ENCODE measurements at regions not wholly inside any gene's neighbourhood (a gene's known extent, or its start where the extent isn't known, plus 50 kb on each side); places are given as distances from the start of the nearest gene placed in this dataset.

DNA sequence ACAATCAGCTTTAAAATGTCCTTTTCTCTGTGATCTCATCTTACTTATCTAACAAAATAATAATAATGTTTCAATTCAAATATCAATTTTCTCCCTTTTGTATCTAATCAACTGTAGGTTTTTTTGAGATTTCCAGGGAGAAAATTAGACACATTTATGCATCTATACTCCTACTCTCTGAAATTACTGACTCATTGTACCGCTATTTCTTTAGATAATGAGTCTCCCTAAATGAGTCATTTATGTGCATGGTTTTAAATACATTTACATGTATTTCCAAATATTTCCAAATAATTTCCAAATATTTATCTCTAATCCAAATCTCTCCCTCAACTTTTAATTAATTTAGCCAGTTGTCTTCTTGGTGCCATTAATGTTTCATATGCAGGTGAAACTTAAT, 621.0 kb downstream of the TECRL start:
- TF ChIP-seq, protein P1, sequence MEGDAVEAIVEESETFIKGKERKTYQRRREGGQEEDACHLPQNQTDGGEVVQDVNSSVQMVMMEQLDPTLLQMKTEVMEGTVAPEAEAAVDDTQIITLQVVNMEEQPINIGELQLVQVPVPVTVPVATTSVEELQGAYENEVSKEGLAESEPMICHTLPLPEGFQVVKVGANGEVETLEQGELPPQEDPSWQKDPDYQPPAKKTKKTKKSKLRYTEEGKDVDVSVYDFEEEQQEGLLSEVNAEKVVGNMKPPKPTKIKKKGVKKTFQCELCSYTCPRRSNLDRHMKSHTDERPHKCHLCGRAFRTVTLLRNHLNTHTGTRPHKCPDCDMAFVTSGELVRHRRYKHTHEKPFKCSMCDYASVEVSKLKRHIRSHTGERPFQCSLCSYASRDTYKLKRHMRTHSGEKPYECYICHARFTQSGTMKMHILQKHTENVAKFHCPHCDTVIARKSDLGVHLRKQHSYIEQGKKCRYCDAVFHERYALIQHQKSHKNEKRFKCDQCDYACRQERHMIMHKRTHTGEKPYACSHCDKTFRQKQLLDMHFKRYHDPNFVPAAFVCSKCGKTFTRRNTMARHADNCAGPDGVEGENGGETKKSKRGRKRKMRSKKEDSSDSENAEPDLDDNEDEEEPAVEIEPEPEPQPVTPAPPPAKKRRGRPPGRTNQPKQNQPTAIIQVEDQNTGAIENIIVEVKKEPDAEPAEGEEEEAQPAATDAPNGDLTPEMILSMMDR (IDR thresholded peaks at IDR 0.05; ENCODE audit: low read depth, low read length, missing control alignments) = no peak

DNA sequence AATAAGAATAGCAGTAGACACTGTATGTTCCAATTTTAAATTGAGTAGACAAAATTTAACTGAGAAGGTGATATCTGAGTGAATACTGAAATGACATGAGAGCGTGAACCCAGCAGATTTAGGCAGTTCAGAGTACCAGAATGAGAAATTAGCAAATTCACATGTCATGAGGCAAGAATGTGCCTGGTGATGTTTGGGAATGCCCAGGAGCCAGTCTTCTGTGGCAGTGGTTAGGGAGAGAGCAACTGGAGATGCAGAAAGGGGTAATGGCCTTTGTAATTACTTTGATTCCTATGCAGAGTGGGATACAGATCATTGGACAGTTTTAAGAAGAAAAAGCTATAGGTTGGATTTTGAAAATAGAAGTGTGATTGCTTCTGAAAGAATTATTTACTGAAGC, 621.9 kb downstream of the TECRL start:
- no peak for DNase-seq (ENCODE audit: low read depth)
- no peak overlapping the region for H3K4me3 ChIP-seq (ENCODE audit: low read depth, low read length)
- TF ChIP-seq, protein P1 (IDR thresholded peaks at IDR 0.05; ENCODE audit: low read depth, low read length, missing control alignments) = no peak

More for the DNA sequence above, 621.0 kb downstream of the TECRL start:
- H3K4me3 ChIP-seq (ENCODE audit: low read depth, low read length) = no peak overlapping the region
- no peak for DNase-seq (ENCODE audit: low read depth)

DNA sequence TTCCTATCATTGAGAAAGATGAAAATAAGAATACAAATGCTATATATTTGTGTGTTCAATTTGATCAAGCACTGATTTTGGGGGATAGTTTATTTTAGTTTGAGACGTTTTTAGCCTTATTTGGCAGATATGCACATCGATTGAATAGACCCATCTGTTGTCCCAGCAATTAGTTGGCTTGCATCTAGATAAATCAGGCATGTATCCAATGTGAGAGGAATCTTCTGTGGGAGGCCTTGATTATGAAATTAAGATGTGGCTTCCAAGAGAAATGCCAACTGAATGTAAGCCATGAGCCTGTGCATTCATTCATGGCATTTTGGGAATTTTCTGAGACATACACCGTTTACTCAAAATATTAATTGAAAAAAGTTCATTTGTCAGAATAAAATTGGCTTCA, 623.1 kb downstream of the TECRL start:
- DNase-seq (ENCODE audit: low read depth) = no peak
- no peak overlapping the region for H3K4me3 ChIP-seq (ENCODE audit: low read depth, low read length)
- TF ChIP-seq, protein P1 (IDR thresholded peaks at IDR 0.05; ENCODE audit: low read depth, low read length, missing control alignments) = no peak

DNA sequence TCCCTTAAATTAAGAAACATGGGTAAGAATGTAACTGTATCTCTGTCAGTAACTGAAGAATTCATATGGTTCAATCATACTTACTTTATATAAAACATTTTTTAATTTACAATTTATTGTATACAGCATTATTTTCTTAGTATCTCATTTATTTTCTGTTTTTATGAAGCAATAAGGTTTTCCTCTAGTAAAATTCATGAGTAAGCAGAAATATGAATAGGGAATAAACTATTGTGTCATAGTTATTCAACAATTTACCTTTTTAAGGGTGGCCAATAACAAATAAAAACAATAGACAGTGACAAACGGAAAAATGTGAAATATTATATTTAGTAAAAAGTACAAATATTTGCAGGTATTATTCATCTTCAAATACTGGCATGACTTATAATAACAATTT, 624.4 kb downstream of the TECRL start:
- DNase-seq (ENCODE audit: low read depth) = no peak

DNA sequence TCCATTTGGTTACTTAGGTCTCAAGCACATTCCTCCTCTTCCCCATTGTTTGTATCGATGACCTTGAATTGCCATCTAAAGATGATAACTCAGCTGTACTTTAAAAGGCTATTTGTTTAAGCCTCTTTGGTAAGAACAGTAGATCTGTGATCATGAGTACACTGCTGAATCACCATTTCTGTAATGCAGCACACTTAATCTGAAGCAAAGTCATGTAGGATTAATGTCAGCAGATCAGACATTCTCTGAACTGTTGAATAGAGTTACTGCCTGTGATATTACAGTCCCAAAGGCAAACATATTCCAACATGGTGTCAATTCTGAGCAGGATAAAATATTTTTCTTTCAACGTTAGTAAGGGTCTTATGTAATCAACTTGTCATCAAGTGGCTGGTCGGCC, 631.6 kb downstream of the TECRL start:
- no peak for DNase-seq (ENCODE audit: low read depth)
- no peak overlapping the region for H3K4me3 ChIP-seq (ENCODE audit: low read depth, low read length)
- TF ChIP-seq, protein P1 (IDR thresholded peaks at IDR 0.05; ENCODE audit: low read depth, low read length, missing control alignments) = no peak

More for the DNA sequence above, 624.4 kb downstream of the TECRL start:
- no peak overlapping the region for H3K4me3 ChIP-seq (ENCODE audit: low read depth, low read length)
- TF ChIP-seq, protein P1 (IDR thresholded peaks at IDR 0.05; ENCODE audit: low read depth, low read length, missing control alignments) = no peak

DNA sequence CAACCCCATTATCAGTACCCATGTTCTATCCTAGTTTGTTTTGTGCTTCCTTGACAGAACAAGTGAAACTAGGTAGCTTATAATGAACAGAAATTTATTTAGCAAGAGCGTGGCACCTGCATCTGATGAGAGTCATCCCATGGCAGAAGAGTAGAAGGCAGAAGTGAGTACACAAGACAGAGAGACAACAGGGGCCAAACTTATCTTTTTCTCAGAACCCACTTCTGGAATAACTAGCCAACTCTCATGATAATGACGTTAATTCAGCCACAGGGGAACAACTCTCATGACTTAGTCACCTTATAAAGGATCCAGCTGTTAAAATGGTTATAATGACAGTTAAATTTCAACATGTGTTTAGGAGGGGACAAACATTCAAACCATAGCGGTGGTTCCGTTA, 644.9 kb downstream of the TECRL start:
- H3K4me3 ChIP-seq (ENCODE audit: low read depth, low read length) = no peak overlapping the region
- no peak for DNase-seq (ENCODE audit: low read depth)
- TF ChIP-seq, protein P1 (IDR thresholded peaks at IDR 0.05; ENCODE audit: low read depth, low read length, missing control alignments) = no peak

DNA sequence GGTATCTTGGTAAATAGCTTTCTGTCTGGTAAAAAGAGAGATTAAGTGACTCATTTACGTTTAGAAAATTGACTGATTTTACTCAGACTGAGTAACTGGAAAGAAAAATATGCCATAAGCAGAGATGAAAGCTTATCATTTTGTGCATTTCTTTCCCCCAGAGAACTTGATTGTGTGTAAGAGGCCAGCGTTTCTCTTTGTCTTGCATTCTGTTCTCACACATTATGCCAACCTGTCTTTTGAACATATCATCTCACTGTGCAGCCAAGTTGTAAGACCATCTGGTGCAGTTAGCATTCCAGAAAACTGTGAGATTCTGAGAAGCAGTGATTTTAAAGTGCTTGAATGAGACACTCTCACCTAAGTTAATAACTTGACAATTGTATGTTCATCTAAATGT, 651.3 kb downstream of the TECRL start:
- TF ChIP-seq, protein P1 (IDR thresholded peaks at IDR 0.05; ENCODE audit: low read depth, low read length, missing control alignments) = no peak
- no peak for DNase-seq (ENCODE audit: low read depth)
- no peak overlapping the region for H3K4me3 ChIP-seq (ENCODE audit: low read depth, low read length)

All from GM12864 (cell line).